Islet of Langerhans (tissue), 1 donor: ENCODE measurements at regions not wholly inside any gene's neighbourhood (a gene's known extent, or its start where the extent isn't known, plus 50 kb on each side); places are given as distances from the start of the nearest gene placed in this dataset.
"Not testable (repeated sequence)": the region's sequence is repeated elsewhere in the genome, so short reads cannot be mapped to it uniquely, and the experiment has no call there.

Source experiments
- FAIRE-seq: peaks from one replicate; lab custom pipeline; 2011; peaks lifted over from hg19 to GRCh38; lab: Jason Lieb, UNC

DNA sequence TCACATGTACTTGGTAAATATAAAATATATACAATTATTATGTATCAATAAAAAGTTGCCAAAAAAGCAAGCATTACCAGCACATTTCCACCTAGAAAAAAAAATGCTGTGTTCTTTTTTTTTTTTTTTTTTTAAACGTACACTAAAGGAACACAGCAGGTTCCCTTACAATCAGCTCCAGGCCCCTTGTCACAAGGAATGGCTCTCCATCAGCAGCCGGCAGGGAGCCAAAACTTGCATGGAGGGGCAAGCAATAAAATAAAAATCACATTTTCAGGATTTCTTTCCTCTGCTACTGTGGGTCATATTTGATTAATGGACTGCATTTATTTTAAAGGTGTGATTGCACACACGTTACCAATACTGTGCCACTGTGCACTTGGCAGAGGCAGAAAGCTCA, 460.3 kb downstream of the GPAT3 start:
- no peak for FAIRE-seq

DNA sequence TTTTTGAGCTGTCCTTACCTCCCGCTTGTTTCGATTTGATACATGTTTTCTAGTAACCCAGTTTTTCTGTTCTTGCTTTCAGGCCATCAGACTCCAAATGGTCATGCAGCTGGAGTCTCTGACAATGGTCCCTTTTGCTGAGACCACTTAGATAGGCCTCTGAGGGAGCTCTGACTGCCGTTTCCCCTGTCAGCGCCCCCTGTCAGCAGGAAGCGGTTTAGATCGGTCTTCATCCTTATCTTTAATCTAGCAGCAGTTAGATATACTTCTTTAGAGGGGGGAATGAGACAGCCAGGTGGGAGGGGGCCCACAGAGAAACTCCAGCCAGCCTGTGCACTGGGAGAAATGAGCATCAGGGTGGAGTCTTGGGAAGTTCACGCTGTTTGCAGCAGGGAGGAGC, 457.9 kb downstream of the GPAT3 start:
- no peak for FAIRE-seq

DNA sequence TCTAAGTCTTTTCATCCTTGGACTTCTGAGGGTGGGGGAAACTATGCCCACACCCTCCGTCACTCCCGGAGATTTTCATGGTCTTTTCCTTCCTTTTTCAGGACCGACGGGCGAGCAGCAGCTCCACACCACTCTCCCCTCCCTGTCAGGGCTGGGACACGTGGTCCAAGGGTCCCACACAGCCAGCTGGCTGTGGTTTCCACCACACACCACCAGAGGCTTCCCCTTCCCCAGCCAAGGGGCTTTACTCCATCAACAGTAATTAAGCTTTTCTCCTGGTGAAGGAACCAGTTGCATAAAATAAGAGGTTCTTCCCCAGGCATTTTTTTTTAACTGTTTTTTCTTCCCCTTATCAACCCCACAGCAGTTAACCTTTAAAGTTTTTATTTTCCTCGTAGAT, 453.9 kb downstream of the GPAT3 start:
- no peak for FAIRE-seq

DNA sequence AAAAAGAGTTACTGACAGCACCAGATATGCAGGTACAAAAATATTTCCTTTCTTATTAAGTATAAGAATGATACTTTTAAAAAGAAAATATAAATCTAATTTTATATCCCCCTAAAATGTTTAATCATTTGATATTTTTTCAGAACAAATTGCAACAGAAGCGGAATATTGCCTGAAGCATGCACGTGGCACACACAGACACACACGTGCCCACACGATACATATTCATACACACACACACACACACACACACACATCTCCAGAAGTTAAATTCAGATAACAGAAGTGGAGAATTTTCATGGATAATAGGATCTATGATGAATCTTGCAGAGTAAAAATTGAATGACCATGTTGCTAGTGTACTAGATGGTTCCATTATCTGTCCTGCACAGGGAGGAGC, 445.2 kb downstream of the GPAT3 start:
- FAIRE-seq = no peak

DNA sequence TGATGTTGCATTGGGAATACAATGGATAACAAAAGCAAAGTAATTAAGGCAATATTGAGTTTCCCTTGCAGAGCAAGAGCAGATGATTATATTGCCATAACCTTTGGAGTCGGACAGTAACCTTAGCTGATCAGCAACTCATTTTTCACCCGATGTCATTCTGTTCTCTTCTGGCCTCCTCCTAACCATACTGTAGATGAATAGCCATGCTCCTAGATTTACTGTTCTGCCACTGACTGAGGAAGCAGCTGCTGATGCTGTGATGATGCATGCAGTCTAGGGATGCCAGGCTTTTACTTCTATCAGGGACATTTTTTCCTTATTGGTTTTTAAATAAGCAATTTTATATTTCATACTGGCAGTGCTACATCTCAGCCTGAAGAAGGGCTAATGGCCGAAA, 443.9 kb downstream of the GPAT3 start:
- FAIRE-seq = no peak

DNA sequence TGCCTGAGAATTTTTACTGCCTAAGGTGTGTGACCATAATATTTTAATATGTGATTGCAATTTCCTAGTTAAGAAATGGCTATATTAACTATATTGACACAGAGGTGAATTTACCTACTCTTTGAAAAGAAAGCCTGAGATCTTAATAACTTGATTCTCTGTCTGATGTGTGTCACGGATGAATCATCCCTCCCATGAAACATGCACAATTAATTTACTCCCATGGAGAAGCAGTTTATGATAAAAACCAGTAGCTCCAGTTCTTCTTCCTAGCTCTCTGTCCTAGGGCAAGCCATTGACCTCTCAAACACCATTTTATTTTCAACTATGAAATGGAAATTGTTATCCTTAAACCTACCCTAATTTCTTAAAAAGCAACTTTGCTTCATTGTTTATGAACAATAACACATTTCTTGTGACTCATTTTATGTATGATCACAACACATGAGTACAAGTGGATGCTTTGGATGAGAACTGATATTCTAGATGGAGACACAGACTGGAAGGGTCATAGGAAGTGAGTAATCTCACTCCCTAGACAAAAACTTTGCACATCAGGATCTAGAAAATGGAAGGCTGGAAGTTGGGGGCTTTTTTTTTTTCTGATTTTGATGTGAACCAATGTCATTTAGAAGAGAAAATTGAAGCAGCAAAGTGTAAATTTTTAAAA, 438.3 kb downstream of the GPAT3 start:
- FAIRE-seq = no peak

DNA sequence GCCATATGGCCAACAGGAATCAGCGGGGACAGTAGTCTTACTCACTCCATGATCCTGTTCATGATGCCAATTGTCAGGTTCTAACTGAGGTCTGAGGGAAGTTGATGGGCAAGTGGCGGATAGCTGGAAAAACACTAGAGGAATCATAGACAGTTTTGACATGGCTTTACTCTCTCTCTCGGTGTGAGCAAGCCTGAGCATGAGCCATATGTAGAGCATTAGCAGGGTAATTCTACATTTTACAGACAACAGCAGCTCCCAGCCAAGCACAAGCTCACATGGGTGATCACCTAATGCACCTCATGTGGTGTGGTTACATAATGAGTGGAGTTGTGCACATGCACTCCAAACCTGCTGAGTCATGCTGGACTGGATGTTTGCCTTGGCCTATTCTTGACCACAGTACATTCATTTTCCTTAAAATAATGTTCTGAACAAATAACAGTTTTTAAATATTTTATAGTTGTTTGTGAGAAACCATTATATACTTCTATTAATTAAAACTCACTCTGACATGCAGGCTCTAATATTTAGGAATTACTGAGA, 429.2 kb downstream of the GPAT3 start:
- no peak for FAIRE-seq

DNA sequence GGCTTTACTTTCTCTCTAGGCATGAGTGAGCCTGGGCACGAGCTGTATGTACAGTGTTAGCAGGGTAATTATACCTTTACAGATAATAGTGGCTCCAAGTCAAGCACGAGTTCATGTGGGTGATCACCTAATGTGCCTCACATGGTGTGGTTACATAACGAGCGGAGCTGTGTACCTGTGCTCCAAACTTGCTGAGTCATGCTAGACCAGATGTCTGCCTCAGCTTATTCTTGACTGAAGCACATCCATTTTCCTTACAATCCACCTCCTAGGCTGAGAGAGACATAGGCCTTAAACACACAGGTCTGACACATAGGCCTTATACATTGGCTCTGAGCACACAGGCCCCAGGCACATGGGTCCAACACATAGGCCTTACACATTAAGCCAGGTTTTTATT, 426.6 kb downstream of the GPAT3 start:
- no peak for FAIRE-seq

DNA sequence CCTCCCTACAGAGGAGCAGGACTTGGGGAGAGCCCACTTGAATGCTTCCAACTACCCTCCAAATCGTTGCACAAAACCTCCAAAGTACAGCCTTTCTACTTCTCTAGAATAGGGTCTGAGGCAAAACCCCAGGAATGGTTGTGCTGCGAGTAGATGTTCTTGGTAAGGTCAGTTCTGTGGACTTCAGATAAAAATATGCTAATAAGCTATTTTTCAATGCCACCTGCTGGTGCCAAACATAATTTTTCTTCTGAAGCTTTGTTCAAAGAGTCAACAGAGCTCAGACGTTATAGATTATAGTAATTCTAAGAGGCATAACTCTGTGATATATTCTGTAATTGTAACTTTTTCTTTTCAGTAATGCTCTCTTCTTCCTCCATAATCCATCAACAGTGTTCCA, 425.7 kb downstream of the GPAT3 start:
- FAIRE-seq = no peak

DNA sequence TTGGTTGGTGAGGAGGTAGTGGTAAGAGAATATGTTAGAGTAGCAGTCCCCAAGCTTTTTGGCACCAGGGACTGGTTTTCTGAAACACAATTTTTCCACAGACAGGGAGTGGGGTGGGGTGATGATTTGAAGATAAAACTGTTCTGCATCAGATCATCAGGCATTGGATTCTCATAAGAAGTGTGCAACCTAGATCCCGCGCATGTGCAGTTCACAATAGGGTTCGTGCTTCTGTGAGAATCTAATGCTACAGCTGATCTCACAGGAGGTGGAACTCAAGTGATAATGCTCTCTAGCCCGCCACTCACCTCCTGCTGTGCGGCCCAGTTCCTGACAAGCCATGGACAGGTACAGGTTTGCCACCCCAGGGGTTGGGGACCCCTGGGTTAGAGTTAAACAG, 423.3 kb downstream of the GPAT3 start:
- FAIRE-seq = no peak

DNA sequence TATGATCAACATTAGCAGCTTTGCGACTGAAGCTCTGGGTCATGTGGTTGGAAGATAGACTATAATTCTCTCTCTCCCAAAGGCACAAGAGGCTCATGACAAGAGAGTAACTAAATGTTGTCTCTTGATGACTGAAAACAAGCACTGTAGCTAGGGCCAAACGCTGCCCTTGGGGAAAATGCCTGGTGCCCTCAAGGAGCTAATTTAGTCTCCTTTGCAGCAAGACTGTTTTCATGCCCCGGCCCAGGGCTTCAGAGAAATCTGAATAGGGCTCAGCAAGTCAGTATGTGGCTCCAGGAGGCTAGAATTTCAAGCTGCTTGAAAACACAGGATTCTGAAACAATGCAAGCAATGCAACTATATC, 411.9 kb downstream of the GPAT3 start:
- no peak for FAIRE-seq

DNA sequence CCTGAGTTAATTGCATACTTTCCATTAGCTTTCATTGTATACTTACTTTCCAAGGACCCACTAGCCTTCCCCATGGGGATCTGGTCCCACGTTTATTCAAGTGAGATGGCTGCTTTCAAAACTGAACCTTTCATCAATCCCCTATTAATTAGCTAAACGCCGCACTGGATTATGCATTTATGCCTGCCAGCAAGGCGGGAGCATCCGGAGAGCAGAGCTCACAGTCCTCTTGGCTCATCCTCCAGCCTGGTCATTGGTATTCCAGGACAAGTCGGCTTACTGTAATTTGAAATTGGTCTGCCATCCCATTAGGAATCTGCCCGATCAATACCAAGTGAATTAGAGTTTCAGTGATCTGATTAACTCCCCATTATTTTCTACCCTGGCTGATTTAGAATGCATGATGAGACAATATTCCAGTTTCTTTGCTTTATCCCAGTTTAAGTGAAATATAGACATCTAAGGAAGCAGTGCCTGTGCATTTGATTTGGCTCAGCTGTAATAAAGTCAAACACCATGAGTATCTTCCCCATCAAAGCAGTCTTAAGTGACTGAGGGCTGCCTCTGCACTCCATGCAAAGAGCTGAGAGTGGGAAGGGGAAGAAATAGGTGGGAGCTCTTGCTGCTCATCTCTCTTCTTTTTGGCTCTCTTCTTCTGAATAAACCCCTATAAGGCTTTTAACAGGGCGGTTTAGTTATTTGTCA, 411.4 kb downstream of the GPAT3 start:
- no peak for FAIRE-seq

DNA sequence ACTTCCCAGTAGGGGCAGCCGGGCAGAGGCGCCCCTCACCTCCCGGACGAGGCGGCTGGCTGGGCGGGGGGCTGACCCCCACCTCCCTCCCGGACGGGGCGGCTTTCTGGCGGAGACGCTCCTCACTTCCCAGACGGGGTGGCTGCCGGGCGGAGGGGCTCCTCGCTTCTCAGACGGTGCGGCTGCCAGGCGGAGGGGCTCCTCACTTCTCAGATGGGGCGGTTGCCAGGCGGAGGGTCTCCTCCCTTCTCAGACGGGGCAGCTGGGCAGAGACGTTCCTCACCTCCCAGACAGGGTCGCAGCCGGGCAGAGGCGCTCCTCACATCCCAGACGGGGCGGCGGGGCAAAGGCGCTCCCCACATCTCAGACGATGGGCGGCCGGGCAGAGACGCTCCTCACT, 407.8 kb downstream of the GPAT3 start:
- FAIRE-seq = not testable (repeated sequence)

DNA sequence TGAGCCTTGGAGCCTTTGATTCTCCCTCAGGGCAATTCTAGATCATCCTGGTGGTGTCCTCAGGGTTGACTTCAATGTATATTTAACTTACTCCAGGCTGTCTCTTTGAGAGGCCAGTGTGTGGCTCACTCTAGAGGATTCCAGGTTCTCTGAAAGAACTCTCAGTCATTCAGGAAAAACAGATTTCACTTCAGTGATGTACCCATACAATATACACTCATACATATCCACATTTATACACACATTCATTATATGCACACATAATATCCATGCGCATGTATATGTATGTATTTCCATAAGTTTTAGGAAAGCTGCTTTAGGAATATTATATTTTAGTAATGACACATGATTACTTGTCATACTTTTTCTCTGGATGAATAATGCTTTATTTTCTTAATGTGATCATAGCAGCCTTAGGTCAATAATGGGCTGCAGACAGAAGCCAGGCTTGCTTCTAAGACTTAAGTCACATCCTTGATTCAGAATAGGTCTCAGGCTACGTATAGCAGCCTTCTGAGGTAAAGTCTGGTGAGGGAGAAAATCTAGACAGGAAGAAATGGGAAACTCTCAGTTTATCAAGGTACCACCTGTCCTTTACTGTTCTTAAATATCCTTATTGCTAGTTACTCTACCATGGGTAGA, 397.0 kb downstream of the GPAT3 start:
- FAIRE-seq = no peak

DNA sequence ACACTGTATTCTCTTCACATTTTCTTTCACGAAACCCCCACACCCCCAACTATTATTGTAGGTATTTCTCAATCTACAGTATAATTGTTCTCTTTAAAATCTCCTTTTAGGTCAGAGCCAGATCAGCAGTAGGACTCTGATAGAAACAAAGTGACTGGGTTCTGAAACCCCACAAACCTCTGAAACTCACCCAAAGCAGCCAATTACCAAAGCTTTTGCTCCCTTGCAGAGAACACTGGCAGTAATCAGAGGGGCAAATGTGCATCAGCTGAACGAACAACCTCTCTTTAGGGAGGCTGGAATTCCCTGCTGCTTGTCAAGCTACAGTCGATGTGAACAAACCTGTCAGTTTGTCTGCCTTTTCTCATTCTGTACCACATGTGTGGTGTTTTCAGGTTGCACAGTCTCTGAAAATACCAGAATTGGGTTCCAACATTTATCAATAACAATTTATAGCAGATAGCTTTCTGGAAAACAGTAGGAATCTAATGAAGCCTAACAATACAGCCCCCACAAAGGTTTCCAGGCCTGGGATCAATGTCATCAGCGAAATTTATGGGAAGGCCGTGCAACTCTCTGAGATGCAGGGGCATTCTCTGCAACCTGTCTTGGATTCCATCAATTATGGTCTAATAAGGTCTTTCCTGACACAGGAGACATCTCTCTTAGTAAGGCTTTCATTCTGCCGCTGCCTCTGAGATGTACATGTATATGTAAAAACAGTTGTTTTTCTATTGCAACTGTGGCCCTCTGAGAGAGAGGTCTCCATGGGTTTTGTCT, 395.9 kb downstream of the GPAT3 start:
- FAIRE-seq = no peak

DNA sequence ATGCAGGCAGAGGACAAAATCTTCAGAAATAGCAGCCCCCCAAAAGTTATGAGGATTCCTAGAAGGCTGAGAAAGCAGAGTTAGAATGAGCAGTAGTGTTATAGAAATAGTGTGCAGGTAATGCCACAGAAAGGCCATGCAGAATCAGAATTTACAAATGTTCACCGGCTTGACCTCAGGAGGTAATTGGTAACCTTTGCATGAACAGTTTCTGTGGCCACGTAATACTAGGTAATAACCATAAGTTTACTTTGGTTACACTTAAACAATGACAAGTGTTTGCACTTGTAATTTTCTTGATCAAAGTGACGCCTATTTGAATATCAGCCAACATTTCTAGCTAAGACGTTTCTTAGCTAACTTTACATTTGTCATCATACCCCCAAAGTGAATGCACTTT, 393.6 kb downstream of the GPAT3 start:
- no peak for FAIRE-seq

DNA sequence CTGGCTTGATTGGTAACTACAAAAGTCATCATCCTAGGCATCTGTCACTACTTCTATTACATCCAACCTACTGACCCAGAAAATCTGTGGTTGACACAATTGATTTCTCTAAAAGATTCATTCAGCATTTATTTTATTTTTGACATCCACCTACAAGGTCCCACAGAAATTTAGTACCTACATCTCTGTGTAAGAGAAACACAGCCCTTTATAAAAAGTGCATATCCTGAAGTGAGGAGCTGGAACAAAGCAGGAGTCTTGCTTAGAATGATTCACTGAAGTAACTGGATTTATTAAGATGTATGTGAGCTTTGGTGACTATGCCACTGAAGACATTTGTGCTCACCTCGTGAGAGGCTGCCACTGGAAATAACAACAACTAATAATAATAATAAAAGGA, 391.0 kb downstream of the GPAT3 start:
- FAIRE-seq = no peak

DNA sequence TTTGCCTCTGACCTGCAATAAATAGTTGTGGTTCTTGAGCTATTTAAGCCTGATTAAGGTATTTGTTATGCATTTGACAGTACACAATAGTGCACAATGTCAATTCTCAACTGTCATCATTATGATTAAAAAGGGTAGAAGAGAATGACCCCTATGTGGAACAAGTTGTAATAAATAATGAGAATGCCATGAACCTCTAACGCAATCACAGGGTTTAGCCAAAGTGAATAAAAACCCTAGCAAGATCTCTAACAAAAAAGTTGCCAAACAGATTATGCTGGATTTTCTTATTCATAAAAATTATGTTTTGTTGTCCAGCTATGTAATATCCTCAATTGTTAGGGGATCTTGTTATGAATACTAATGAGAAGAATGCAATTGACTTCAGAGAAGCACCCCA, 387.4 kb downstream of the GPAT3 start:
- FAIRE-seq = no peak

DNA sequence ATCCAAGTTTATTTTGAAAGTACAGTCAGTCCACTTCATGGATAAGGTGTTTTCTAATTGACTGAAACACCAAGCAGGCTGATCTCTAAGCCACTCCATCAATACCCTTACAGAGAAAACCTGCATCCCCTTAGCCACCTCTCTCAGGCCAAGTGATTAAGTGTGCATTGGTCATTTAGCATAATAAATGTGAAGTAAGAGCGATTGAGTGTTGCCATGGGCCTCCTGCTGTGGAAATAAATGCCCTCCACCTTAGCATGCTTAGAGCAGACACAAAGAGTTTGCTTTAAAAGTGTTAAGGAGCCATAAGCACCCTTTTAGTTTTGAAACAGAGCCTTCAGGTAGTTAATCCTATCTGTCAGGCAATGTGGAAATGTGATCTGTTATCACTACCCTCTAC, 386.5 kb downstream of the GPAT3 start:
- FAIRE-seq = no peak

DNA sequence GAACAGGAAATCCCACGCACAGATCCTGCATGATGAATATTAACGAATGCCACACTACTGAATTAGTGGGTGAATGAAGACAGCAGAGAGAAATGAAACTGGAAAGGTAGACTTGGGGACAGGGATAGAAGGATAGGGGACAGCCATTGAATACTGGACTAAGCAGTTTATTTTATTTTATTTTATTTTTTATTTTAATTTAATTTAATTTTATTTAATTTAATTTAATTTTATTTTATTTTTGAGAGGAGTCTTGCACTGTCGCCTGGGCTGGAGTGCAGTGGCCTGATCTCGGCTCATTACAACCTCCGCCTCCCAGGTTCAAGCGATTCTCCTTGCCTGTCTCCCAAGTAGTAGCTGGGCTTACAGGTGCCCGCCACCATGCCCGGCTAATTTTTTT, 385.2 kb downstream of the GPAT3 start:
- FAIRE-seq = no peak

DNA sequence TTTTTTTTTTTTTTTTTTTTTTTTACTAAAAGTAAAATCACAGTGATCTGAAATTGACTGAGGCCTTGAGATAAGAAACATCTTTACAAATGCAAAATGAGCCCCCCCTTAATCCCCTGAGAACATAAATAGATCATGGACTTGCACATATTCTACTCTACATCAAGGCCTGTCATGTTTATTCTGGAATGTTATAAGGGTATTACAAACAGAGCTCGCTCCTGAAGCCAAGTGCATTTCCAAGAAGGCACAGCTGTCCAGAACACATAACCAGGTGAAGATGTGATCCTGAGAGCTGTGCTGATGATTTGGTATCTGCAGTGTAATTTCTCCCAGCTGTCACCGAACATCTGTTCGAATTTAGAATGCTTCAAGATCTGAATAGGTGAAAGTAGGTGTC, 384.5 kb downstream of the GPAT3 start:
- no peak for FAIRE-seq

DNA sequence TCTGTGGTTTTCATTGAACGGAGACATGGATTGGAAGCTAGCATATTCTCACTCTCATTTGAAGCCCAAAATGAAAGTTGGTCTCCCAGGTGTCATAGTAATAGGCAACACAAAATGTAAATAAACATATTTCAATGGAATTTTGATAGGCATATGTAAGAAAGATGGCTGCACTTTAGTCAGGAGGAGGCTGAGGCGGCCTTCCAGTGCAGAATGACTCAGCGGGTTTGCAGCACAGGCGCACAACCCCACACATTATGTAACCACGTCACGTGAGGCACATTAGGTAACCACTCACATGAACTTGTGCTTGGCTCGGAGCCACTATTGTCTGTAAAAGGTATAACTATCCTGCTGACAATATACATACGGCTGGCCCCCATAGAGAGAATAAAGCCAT, 381.7 kb downstream of the GPAT3 start:
- FAIRE-seq = no peak

DNA sequence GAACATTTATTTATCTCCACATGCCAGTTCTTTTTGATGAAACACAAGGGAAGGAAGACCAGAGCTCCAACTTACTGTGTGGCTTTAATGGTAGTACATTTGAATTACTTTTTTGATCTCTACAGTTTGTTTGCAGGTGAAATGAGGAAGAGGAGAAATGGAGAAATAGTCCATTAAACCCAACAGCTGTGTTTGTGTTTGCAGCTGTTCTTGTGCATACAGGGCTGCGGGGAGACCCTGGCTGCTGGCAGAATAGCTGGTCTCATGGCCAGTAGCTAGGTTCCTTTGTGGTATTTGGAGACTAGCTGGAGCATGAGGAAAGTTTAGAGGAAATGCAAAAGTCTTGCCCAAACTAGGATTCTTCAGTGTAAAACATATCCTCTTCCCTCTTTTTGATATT, 374.8 kb downstream of the GPAT3 start:
- no peak for FAIRE-seq
